ENCODE measurements at regions not wholly inside any gene's neighbourhood (a gene's known extent, or its start where the extent isn't known, plus 50 kb on each side); places are given as distances from the start of the nearest gene placed in this dataset.

DNA sequence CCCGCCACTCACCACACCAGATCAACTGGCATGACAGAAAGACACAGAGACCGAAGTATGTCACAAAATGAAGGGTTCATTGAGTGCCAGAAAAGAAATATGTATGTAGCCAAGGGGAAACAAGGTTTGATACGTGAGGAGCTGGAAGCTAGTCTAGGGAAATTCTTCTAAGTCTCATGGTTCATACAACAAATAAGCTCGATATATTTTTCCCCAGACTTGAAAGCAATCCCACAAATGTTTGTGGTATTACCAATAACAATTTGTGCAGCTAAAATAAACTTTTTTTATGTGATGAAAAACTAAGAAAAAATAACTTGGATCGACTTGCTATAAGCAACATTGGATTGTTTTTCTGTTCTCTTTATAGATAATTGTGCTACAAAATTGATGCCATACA is 777.0 kb downstream of the TSN start:
- intact Hi-C loops (cut with DNase I) = no loop called here
- no peak for TF ChIP-seq POLR2A (IDR thresholded peaks at IDR 0.05)
- TF ChIP-seq, protein P1, sequence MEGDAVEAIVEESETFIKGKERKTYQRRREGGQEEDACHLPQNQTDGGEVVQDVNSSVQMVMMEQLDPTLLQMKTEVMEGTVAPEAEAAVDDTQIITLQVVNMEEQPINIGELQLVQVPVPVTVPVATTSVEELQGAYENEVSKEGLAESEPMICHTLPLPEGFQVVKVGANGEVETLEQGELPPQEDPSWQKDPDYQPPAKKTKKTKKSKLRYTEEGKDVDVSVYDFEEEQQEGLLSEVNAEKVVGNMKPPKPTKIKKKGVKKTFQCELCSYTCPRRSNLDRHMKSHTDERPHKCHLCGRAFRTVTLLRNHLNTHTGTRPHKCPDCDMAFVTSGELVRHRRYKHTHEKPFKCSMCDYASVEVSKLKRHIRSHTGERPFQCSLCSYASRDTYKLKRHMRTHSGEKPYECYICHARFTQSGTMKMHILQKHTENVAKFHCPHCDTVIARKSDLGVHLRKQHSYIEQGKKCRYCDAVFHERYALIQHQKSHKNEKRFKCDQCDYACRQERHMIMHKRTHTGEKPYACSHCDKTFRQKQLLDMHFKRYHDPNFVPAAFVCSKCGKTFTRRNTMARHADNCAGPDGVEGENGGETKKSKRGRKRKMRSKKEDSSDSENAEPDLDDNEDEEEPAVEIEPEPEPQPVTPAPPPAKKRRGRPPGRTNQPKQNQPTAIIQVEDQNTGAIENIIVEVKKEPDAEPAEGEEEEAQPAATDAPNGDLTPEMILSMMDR (IDR thresholded peaks at IDR 0.05) = no peak
- Histone ChIP-seq H3K36me3 (replicated peaks in 1 of 2; ENCODE audit: insufficient read depth in 1 of 2, low read depth in 2 of 2) (no peaks in the 10 kb centered on the region), H3K4me3 (no peak overlapping the region), H3K27ac (no peak overlapping the region), H3K9me3 (no peaks in the 10 kb centered on the region), H3K27me3 (no peaks in the 10 kb centered on the region), H3K4me1 (no peaks in the 10 kb centered on the region)
- no peak for DNase-seq
- no peak for ATAC-seq
- 60 to 71% methylated on average over 5 of the region's 5 CpGs for WGBS, 2 donors

DNA sequence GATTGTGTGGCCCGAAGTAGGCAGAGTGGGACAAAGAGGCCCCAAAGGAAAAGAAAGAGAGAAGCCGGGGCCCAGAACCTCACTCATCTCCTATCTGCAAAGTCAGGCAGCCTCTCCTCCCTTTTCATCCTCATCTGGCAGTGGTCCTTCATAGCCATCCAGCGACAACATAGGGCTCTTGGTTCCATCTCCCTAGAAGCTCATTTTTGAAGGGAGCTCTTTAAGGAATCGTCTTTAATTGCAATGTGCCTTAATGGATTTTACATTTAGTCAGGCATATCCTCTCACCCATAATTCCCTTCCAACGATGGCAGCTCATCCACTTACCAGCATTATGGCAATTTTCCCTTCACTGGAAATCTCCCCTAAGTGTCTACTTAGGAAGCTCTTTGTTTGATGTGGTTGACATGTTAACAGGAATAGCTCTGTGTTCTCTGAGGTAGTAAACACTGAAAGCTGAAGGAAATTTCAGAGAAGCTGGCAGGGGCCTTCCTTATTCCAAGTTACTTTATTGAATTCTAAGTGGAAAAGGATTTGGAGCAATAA is 780.6 kb downstream of the TSN start:
- WGBS, 2 donors = 75 to 77% methylated on average over 5 of the region's 5 CpGs
- TF ChIP-seq, protein P1 (IDR thresholded peaks at IDR 0.05) = no peak
- no peak for TF ChIP-seq POLR2A (IDR thresholded peaks at IDR 0.05)
- Histone ChIP-seq H3K4me3 (no peak overlapping the region), H3K9me3 (no peaks in the 10 kb centered on the region), H3K4me1 (no peaks in the 10 kb centered on the region), H3K36me3 (replicated peaks in 1 of 2; ENCODE audit: insufficient read depth in 1 of 2, low read depth in 2 of 2) (no peaks in the 10 kb centered on the region), H3K27ac (no peak overlapping the region), H3K27me3 (no peaks in the 10 kb centered on the region)
- intact Hi-C loops (cut with DNase I) = no loop called here
- ATAC-seq = no peak
- no peak for DNase-seq

DNA sequence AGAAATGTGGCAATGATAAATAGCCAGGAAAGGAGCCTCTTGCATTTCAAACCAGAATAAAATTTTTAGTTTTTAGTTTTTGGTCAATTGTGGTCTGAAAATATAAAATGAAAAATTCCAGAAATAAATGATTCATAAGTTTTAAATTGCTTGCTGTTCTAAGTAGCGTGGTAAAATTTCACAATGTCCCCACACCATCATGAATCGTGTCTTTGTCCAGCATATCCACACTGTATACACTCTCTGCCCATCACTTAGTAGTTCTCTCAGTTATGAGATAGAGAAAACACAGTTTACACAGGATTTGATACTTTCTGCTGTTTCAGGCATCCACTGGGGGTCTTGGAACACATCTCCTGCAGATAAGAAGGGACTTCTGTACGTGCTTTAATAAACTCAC is 783.9 kb downstream of the TSN start:
- ATAC-seq (no peak), DNase-seq (no peak)
- Histone ChIP-seq H3K27ac (no peak overlapping the region), H3K27me3 (no peaks in the 10 kb centered on the region), H3K4me3 (no peak overlapping the region), H3K9me3 (no peaks in the 10 kb centered on the region), H3K36me3 (replicated peaks in 1 of 2; ENCODE audit: insufficient read depth in 1 of 2, low read depth in 2 of 2) (no peaks in the 10 kb centered on the region), H3K4me1 (no peaks in the 10 kb centered on the region)
- TF ChIP-seq, protein P1 (IDR thresholded peaks at IDR 0.05) = no peak
- no peak for TF ChIP-seq POLR2A (IDR thresholded peaks at IDR 0.05)
- WGBS, 2 donors = 58 to 78% methylated on average over 3 of the region's 3 CpGs
- intact Hi-C loops (cut with DNase I) = no loop called here

GRCh38 chr2:122539920-122540319 is 784.5 kb downstream of the TSN start:
- intact Hi-C loops (cut with DNase I) = no loop called here
- no peak for DNase-seq
- no peak overlapping the region for H3K27ac ChIP-seq
- H3K36me3 ChIP-seq (replicated peaks in 1 of 2; ENCODE audit: insufficient read depth in 1 of 2, low read depth in 2 of 2) = no peaks in the 10 kb centered on the region
- no peaks in the 10 kb centered on the region for H3K4me1 ChIP-seq
- no peak overlapping the region for H3K4me3 ChIP-seq
- WGBS, 2 donors = 51 to 54% methylated on average over 3 of the region's 3 CpGs
- ATAC-seq = no peak
- TF ChIP-seq, protein P1 (IDR thresholded peaks at IDR 0.05) = no peak
- TF ChIP-seq POLR2A (IDR thresholded peaks at IDR 0.05) = no peak
- no peaks in the 10 kb centered on the region for H3K9me3 ChIP-seq
- H3K27me3 ChIP-seq = no peaks in the 10 kb centered on the region

DNA sequence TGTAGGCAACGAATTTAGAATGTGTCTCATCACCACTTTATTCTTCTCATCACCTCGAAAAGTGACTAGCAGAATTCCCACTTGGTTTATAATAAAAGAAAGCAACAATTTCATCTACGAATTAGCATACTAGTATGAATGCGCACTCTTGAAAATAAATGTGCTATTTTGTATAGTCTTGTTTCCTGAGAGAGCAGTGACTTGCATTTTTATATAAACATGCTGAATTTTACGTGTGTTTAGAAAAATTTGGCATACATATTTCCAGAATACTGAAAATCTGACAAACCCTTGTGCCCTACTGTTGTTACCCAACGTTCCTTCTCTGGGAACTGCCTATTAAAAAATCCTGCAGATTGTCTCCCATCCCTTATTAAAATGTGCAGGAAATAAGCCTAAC is 786.8 kb downstream of the TSN start:
- Histone ChIP-seq H3K27ac (no peak overlapping the region), H3K4me1 (no peaks in the 10 kb centered on the region), H3K27me3 (no peaks in the 10 kb centered on the region), H3K9me3 (no peaks in the 10 kb centered on the region), H3K36me3 (replicated peaks in 1 of 2; ENCODE audit: insufficient read depth in 1 of 2, low read depth in 2 of 2) (no peaks in the 10 kb centered on the region), H3K4me3 (no peak overlapping the region)
- no peak for TF ChIP-seq POLR2A (IDR thresholded peaks at IDR 0.05)
- TF ChIP-seq, protein P1 (IDR thresholded peaks at IDR 0.05) = no peak
- 55 to 62% methylated on average over 6 of the region's 6 CpGs for WGBS, 2 donors
- DNase-seq (no peak), ATAC-seq (no peak)
- intact Hi-C loops (cut with DNase I) = no loop called here

Data from body of pancreas (tissue), 4 donors.